ENCODE measurements at regions not wholly inside any gene's neighbourhood (a gene's known extent, or its start where the extent isn't known, plus 50 kb on each side); places are given as distances from the start of the nearest gene placed in this dataset.
A peak's percentile ranks its signal among the peaks of the same experiment; 100 is the strongest.

GRCh38 chr1:222924136-222924706 lies 109.4 kb downstream of the DISP1 start:
- H3K4me3 ChIP-seq (ENCODE audit: low read depth, low read length), result no peak overlapping the region
- DNase-seq (ENCODE audit: low read depth, low spot score), result no peak
- TF ChIP-seq CTCF (IDR thresholded peaks at IDR 0.05; ENCODE audit: low read depth, low read length), result no peak
- in situ Hi-C loops (cut with HindIII; ENCODE audit: low sequenced_read_pairs), result no loop called here

- no peak for TF ChIP-seq CTCF (IDR thresholded peaks at IDR 0.05; ENCODE audit: low read depth, low read length)
- in situ Hi-C loops (cut with HindIII; ENCODE audit: low sequenced_read_pairs), result no loop called here
- peak; percentile 73 for DNase-seq (ENCODE audit: low read depth, low spot score)
- no peak overlapping the region for H3K4me3 ChIP-seq (ENCODE audit: low read depth, low read length)
These were observed 111.7 kb downstream of the DISP1 start for GRCh38 chr1:222926566-222926965.

GRCh38 chr1:222927031-222927430 lies 112.2 kb downstream of the DISP1 start:
- in situ Hi-C loops (cut with HindIII; ENCODE audit: low sequenced_read_pairs), result no loop called here
- H3K4me3 ChIP-seq (ENCODE audit: low read depth, low read length), result no peak overlapping the region
- no peak for TF ChIP-seq CTCF (IDR thresholded peaks at IDR 0.05; ENCODE audit: low read depth, low read length)
- DNase-seq (ENCODE audit: low read depth, low spot score), result no peak

GRCh38 chr1:222928212-222928611 lies 113.4 kb downstream of the DISP1 start:
- no peak overlapping the region for H3K4me3 ChIP-seq (ENCODE audit: low read depth, low read length)
- in situ Hi-C loops (cut with HindIII; ENCODE audit: low sequenced_read_pairs), result no loop called here
- peak; percentile 45 for DNase-seq (ENCODE audit: low read depth, low spot score)
- no peak for TF ChIP-seq CTCF (IDR thresholded peaks at IDR 0.05; ENCODE audit: low read depth, low read length)

GRCh38 chr1:222930070-222930469 lies 115.2 kb downstream of the DISP1 start:
- DNase-seq (ENCODE audit: low read depth, low spot score), result no peak
- no peak for TF ChIP-seq CTCF (IDR thresholded peaks at IDR 0.05; ENCODE audit: low read depth, low read length)
- no peak overlapping the region for H3K4me3 ChIP-seq (ENCODE audit: low read depth, low read length)
- in situ Hi-C loops (cut with HindIII; ENCODE audit: low sequenced_read_pairs), result no loop called here

GRCh38 chr1:222931023-222931422 lies 116.2 kb downstream of the DISP1 start:
- in situ Hi-C loops (cut with HindIII; ENCODE audit: low sequenced_read_pairs), result no loop called here
- peak; percentile 27 for DNase-seq (ENCODE audit: low read depth, low spot score)
- no peak overlapping the region for H3K4me3 ChIP-seq (ENCODE audit: low read depth, low read length)
- no peak for TF ChIP-seq CTCF (IDR thresholded peaks at IDR 0.05; ENCODE audit: low read depth, low read length)

- TF ChIP-seq CTCF (IDR thresholded peaks at IDR 0.05; ENCODE audit: low read depth, low read length), result no peak
- in situ Hi-C loops (cut with HindIII; ENCODE audit: low sequenced_read_pairs), result no loop called here
- H3K4me3 ChIP-seq (ENCODE audit: low read depth, low read length), result no peak overlapping the region
- DNase-seq (ENCODE audit: low read depth, low spot score), result no peak
These were observed 118.4 kb downstream of the DISP1 start for GRCh38 chr1:222933273-222933672.

Measured in astrocyte of the spinal cord (primary cell).